Amniotic epithelial cell (primary cell): ENCODE measurements at regions not wholly inside any gene's neighbourhood (a gene's known extent, or its start where the extent isn't known, plus 50 kb on each side); places are given as distances from the start of the nearest gene placed in this dataset.

Experiments
- DNase-seq: peaks from one replicate; pipeline ENCODE4 v3.0.0-alpha.2; 2010; ENCODE audit warnings: low read depth

GRCh38 chr18:45487581-45487980 is 127.7 kb upstream of the SLC14A2 start:
- DNase-seq = no peak

DNA sequence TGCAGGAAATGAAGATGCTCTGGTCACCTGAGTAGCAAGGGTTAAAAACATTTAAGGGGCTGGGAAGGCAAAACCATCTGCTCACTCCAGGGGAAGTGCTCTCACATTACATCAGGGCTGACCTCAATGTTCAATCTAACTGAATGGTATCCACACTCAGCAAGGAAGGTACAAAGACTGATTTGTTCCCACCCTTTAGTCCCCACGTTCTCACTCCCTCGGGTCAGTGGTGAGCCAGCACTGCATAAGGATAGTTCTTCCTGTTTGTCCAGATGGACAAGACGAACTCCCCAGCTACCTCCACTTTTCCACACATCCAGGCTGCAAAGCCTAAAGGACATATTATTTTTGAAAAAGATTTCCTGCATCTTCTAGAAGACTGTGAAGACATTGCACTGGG is 126.6 kb upstream of the SLC14A2 start:
- no peak for DNase-seq

GRCh38 chr18:45493830-45494229 is 121.4 kb upstream of the SLC14A2 start:
- DNase-seq = no peak

- DNase-seq = no peak
Observed at GRCh38 chr18:45494811-45495210, 120.5 kb upstream of the SLC14A2 start.

- no peak for DNase-seq
Observed at GRCh38 chr18:45496741-45497140, 118.5 kb upstream of the SLC14A2 start.

DNA sequence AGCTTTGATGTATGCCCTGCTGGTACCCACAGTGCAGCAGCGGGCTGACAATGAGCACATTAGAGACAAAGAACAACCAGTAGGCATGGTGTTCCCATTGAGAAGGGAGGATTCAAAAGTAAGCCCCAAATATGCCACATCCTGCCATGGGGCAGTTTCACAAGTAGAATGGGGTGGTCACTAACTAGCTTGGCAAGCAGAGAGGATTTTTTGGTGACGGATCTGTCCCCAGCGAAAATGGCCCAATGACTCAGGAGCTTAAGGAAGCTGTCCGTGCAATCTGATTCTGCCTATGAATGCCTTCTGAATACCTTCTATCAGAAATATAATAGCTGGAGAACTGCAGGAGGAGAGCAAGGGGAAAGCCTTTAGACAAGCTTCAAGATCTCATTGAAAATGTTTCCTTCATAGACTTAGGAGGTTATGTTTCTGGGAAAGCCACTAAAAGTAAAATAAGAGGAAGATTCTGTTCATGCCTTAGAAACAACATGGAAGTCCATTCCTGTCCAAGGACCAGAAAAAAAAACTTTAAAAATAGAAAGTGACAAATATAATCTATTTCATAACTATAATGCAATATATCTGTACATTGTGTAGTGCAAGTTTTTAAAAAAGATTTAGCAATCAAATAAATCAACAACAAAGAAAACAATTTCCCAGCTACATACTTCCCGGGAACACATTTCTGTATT is 117.5 kb upstream of the SLC14A2 start:
- DNase-seq = no peak

DNA sequence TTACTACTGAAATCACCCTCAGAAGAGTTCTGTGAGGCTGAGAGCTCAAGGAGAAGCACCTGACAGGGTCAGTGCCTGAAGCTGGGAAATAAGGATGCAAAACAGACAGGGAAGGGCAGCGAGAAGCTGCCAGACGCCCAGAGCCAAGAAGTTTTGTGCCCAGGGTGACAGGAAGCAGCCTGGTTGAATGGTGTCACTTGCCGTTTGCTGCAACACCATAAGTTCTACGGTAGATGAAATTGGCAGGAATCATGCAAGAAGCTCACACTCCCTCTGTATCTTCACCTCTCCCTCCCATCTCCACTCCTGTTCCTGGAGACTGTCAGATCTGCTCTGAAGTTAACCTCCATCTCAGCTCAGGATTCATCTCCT is 117.0 kb upstream of the SLC14A2 start:
- no peak for DNase-seq

- DNase-seq = no peak
Observed at GRCh38 chr18:45503990-45504389, 111.3 kb upstream of the SLC14A2 start.

DNA sequence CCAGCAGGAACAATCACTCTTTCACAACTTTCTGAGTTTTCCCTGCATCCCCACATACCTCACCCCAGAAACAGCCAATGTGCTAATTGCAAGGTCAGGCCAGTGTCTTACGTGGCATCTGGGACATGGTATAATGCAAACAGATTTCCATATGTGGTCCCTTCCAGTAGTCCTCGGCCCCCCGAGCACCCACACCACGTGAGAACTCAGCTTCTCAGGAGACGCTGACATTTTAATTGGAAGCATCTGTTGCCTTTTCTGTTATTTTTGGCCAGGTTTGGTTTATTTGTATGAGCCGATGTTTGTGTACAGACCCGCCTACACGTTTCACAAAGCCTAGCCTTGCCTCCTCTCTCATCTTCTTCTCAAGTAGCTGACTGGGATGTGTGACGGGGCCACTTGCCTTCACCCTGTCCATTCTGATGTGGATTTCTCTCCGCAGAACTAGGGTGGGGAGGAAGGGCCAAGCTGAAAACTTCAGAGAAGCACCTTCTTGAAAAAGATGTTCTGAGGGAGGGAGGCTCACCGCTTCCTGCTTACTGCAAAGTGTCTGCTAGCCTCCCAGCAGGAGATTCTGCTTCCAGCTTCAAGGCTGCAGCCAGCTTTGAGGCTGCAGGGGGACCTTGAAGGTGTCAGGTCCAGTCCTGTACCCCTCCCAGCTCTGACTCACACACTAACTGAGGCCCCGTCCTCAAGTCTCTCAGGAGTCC is 109.6 kb upstream of the SLC14A2 start:
- DNase-seq = no peak

GRCh38 chr18:45506951-45507350 is 108.3 kb upstream of the SLC14A2 start:
- no peak for DNase-seq

GRCh38 chr18:45509535-45509934 is 105.7 kb upstream of the SLC14A2 start:
- no peak for DNase-seq

DNA sequence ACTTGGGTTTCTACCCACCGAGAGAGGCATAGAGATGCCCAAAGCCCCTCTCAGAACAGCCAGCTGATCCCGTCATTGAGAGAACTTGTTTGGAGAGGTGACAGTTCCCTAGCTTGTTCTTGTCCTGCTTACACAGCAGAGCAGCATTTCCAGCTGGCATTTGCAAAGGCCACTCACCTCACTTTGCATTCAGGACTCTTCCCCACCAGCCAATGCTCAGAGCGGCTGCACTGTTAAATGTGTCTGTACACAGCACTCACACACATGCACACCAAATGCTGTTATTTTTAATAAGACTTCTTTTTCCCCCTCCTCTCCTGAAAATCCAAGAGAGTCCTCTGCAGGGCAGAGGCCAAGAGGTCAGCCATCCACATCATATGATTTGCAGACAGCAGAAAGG is 104.6 kb upstream of the SLC14A2 start:
- DNase-seq = no peak

DNA sequence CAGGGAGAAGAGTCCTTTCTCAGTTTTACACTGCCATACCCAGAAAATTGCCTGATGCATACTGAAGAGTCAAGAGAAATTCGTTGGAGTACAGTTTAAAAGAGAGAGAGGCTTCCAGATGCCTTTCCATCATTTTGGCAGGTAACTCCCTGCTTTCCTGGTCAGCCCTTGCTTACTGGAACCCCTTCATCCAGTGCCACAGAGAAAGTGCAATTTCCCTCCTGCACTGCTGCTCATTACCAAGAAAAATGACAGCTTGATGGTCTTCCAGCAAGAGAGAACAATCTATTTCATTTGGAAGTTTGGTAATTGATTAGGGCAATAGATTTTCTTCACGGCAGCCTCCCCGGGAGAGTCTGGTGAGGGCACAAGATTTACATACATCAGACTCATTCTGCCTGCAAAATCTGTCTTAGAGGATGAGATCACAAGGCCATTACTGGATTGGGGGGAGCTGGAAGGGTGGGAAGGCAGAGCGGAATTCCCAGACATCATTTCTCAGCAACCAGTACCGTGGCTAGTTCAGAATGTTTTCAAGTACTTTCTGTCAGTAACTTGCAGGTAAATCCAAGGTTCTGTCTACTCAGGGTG is 102.8 kb upstream of the SLC14A2 start:
- DNase-seq = no peak

DNA sequence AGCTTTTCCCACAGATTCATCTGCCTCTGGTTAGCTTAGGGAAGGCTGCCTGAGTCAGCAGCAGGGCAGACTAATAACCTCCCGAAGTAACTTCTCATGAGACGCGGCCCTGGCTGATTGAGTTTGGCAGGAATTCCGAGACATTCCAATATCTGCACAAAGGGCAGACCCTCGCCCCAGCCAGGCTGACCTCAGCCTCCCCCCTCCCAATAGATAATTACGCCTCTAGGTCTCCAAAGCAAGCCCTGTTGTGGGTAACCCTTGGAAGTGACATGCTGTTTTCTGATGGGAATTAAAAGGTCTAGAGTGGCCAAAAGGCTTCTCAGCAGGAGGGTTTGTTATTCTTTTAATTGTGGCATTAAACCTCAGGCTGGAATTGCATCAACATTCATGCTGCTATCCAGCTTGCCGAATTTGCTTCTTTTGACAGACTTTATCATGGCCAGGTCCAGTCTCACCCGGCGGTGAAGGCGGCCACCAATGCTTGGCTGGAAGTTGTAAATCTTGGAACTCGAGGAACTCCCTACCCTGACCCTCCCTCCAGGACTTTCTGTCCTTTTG is 98.0 kb upstream of the SLC14A2 start:
- DNase-seq = no peak

- no peak for DNase-seq
Observed at GRCh38 chr18:45518311-45519155, 96.7 kb upstream of the SLC14A2 start.

DNA sequence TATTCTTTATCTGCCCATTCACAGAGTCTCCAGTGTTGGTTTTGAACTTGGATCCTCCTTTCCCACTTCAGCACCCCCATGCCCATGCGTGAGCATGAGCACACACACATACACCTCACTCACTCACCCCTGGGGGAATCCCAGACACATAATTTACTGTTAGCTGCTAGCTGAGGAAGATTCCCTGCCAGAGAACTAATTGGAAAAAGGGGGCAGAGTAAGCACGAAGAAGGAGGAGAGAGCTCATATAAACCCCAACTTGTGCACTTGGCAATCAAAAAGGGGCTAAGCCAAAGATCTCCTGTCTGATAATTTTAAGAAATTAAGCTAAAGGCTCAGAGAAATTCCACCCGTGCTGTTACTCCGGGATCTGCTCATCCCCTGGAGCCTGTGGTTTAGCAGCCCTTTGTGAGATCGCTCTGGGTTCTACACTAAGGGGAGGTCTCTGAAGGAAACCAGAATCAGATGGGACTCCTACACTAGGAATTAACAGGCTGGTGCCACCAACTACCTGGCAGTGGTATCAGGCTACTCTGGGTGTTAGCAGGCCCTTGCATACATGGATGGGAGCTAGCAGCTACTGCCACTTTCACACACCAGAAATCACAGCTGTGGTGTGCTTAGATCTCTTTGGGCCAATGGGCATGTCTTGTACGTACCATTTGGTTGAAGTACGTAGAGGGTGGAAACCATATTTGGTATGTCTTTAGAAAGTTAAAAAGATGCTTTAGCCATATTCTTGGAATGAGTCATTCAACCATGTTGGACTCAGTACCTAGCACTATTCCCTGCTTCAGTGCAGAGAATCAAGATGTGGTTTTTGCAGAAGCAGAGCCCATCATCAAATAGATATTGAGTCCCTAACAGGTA is 95.6 kb upstream of the SLC14A2 start:
- DNase-seq = peak; percentile 1

DNA sequence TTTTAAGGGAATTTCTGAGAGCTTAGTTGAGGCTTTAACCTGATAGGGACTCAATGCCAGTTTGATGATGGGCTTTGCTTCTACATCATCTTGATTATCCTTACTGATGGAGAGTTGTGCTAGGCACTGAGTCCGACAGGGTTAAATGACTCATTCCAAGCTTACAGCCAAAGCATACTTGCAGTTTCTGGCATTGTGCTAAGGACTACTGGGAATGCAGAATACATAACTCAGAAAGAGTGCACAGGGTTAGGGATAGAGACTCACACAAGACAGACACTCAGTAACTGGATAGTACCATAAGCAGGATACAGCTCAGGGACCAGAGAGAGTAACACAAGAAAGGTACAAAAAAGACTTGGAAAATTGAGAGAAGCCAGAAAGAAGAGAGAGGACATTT is 94.1 kb upstream of the SLC14A2 start:
- peak; percentile 49 for DNase-seq

- peak; percentile 59 for DNase-seq
Observed at GRCh38 chr18:45521777-45522176, 93.5 kb upstream of the SLC14A2 start.

DNA sequence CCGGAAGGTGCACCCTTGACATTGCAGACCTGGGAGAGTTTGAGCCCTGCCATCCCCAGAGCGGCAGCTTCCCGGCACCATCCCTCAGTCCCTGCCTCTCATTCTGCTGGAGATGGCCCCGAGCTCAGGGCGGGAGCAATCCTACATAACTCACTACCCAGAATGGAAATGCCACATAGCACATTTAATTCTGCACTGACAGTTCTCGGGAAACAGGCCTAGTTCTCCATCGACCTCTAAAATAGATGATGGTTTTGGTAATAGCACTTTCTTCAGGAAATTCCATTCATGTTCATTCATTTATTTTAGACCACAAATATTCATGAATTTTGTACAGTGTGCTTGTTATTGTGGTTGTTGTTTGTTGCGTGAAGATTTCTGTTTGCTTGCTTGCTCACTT is 92.9 kb upstream of the SLC14A2 start:
- peak; percentile 50 for DNase-seq

GRCh38 chr18:45525301-45525700 is 90.0 kb upstream of the SLC14A2 start:
- no peak for DNase-seq

DNA sequence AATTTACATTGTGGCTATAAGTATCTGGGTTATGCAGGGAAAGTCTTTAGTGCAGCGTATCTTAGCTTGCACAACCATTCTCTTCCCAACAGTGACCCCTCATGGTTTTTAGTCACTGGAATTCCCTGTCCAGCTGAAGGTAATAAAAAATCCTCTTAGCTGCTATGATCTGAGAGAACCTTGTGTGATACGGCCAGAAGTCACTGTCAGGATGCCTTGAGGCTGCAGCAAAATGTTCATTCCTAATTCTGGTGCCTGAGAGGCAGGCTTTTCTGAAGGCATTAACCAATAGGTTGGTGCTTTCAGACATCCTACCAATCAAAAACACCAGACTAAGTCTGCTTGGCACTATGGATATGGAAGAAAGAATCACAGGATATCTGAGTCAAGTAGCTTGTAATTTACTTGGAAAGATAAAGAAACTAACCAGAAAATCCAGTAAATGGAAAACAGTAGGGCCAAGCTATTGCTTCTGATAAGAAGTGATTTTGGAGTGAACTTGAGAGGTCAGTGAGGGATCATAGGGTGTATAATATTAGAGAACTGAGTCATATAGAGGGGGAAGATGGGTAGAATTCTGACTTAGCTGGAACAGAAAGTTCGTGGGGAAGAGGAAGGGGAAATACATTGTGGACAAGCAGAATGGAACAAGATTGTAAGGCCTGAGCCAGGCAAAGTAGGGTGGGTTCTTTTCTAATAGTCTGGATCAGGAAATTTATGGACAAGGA is 89.0 kb upstream of the SLC14A2 start:
- peak; percentile 11 for DNase-seq
